K562 (cell line): ENCODE measurements at regions not wholly inside any gene's neighbourhood (a gene's known extent, or its start where the extent isn't known, plus 50 kb on each side); places are given as distances from the start of the nearest gene placed in this dataset.

Experiments used
- ATAC-seq: fragments of 200-7000 bp; cut with Tn5 transposase; 3 replicates; pipeline ENCODE4 v1.9.1; 2020; ENCODE audit warnings: moderate library complexity
- BruUV-seq: library from RNA; stranded (reverse); fragments of 400-500 nt; replicated peaks from 2 replicates; lab custom pipeline; 2021; lab: Mats Ljungman, UMichigan
- CTCF ChIA-PET: fragments of 300-600 bp; formaldehyde crosslinking; extraction: SDS; loops from one replicate; lab custom pipeline; 2021; ENCODE audit warnings: low intra/inter-chr PET ratio; lab: Yijun Ruan, JAX
- POLR2A ChIA-PET: fragments of 300-600, 350-650 bp; sonication (Branson Sonifier 250); formaldehyde crosslinking; extraction: SDS; loops from one replicate; lab custom pipeline; 2021; ENCODE audit warnings: antibody characterized with exemption, inconsistent platforms; lab: Yijun Ruan, JAX
- DNase-seq, 4 experiments: peaks; one replicate each; pipeline versions ENCODE4 v3.0.0 to v3.0.0-alpha.2; 2011 to 2018; ENCODE audit warnings: low spot score in 3 of 4, mixed read lengths in 3 of 4; ENCODE audit errors: extremely low read depth in 1 of 4
- FAIRE-seq: peaks from 2 replicates; lab custom pipeline; 2011; peaks lifted over from hg19 to GRCh38; lab: Jason Lieb, UNC
- H2AFZ ChIP-seq: 2 replicates; pipeline ENCODE4 v1.6.0; 2011; ENCODE audit warnings: low read depth, low read length, control low read depth, inconsistent platforms
- H3K27ac ChIP-seq: fragments of 200-600 bp; 3 replicates; pipeline ENCODE4 v1.8.0; 2011; ENCODE audit warnings: low read depth, mild to moderate bottlenecking, control low read depth, inconsistent platforms, low read length, moderate library complexity, mixed read lengths; ENCODE audit errors: extremely low read depth
- H3K27me3 ChIP-seq, 2 experiments: fragments of 300-600 bp in 1 of 2; 2 replicates in 1 of 2; 3 replicates in 1 of 2; pipeline versions ENCODE4 v1.6.0 to v1.8.0; 2011; ENCODE audit warnings: inconsistent platforms in 2 of 2, low read length in 2 of 2, mild to moderate bottlenecking in 1 of 2, mixed read lengths in 1 of 2, moderate library complexity in 1 of 2; ENCODE audit not compliant: control insufficient read depth in 2 of 2, insufficient read depth in 2 of 2
- H3K36me3 ChIP-seq: fragments of 300-600 bp; 3 replicates; pipeline ENCODE4 v1.8.0; 2011; ENCODE audit warnings: mild to moderate bottlenecking, low read length, inconsistent platforms; ENCODE audit not compliant: control insufficient read depth, insufficient read depth
- H3K4me1 ChIP-seq, 2 experiments: fragments of 200-600 bp in 1 of 2; replicated peaks in 1 of 2; 2 replicates in 1 of 2; 3 replicates in 1 of 2; pipeline versions ENCODE4 v1.5.1 to v1.8.0; 2011; ENCODE audit warnings: inconsistent platforms in 2 of 2, low read length in 2 of 2, mild to moderate bottlenecking in 1 of 2, mixed read lengths in 1 of 2, moderate library complexity in 1 of 2; ENCODE audit not compliant: control insufficient read depth in 2 of 2, insufficient read depth in 2 of 2
- H3K4me2 ChIP-seq: 2 replicates; pipeline ENCODE4 v1.6.1; 2011; ENCODE audit warnings: low read length, control low read depth, inconsistent platforms, mixed read lengths; ENCODE audit not compliant: insufficient read depth
- H3K4me3 ChIP-seq: fragments of 200-600 bp; sonication (generic), shearing (Covaris generic); 2 replicates; pipeline ENCODE4 v1.5.1; 2016; ENCODE audit warnings: control low read depth, inconsistent platforms
- H3K79me2 ChIP-seq: fragments of 200-600 bp; 3 replicates; pipeline ENCODE4 v1.8.0; 2011; ENCODE audit warnings: low read length, inconsistent platforms; ENCODE audit not compliant: control insufficient read depth, insufficient read depth
- H3K9ac ChIP-seq, 2 experiments: 2 replicates each; pipeline versions ENCODE4 v1.6.0 to v1.6.1; 2011; ENCODE audit warnings: low read depth in 2 of 2, low read length in 2 of 2, control low read depth in 1 of 2, inconsistent platforms in 1 of 2, mild to moderate bottlenecking in 1 of 2, mixed read lengths in 1 of 2; ENCODE audit not compliant: insufficient read depth in 1 of 2
- H3K9me1 ChIP-seq: one replicate; pipeline ENCODE4 v1.6.0; 2011; ENCODE audit warnings: inconsistent platforms, mild to moderate bottlenecking, low read length, moderate library complexity; ENCODE audit not compliant: control insufficient read depth, insufficient read depth
- H3K9me3 ChIP-seq: replicated peaks from 2 replicates; pipeline ENCODE4 v1.5.1; 2011; ENCODE audit warnings: low read depth, low read length, inconsistent platforms; ENCODE audit not compliant: control insufficient read depth, insufficient read depth
- H4K20me1 ChIP-seq: replicated peaks from 2 replicates; pipeline ENCODE4 v1.6.1; 2011; ENCODE audit warnings: low read length, inconsistent platforms, mixed read lengths; ENCODE audit not compliant: control insufficient read depth, insufficient read depth
- DIDO1 ChIP-seq: fragments of 450-650 bp; IDR thresholded peaks from 2 replicates; pipeline ENCODE4 v1.6.1; 2016; ENCODE audit warnings: low read depth, missing biosample characterization, missing genetic modification characterization
- JUN ChIP-seq, 2 experiments: sonication (generic) in 1 of 2; formaldehyde crosslinking in 1 of 2; IDR thresholded peaks; 2 replicates each; pipeline versions ENCODE4 v1.6.1 to v1.8.0; 2012 to 2022; ENCODE audit warnings: borderline replicate concordance in 2 of 2, mild to moderate bottlenecking in 2 of 2, improper control_type of control experiment in 1 of 2, low read depth in 1 of 2, low read length in 1 of 2, missing genetic modification reagents in 1 of 2
- PURB ChIP-seq: sonication (generic); formaldehyde crosslinking; IDR thresholded peaks from 2 replicates; pipeline ENCODE4 v1.9.0; 2021; ENCODE audit warnings: low read depth, mild to moderate bottlenecking, missing genetic modification reagents
- SMARCC2 ChIP-seq: fragments of 450-650 bp; IDR thresholded peaks from 2 replicates; pipeline ENCODE4 v1.6.1; 2017; ENCODE audit warnings: antibody characterized with exemption, moderate library complexity, mild to moderate bottlenecking, low read depth
- TGIF2 ChIP-seq: sonication (generic); formaldehyde crosslinking; IDR thresholded peaks from 2 replicates; pipeline ENCODE4 v1.8.1; 2022; ENCODE audit warnings: mild to moderate bottlenecking, missing genetic modification reagents, moderate library complexity
- ZNF707 ChIP-seq: fragments of 250-450 bp; sonication (Bioruptor Pico); conservative IDR thresholded peaks from 2 replicates; pipeline ENCODE4 v1.8.0; 2022; ENCODE audit warnings: inconsistent platforms, mild to moderate bottlenecking, moderate library complexity
- ZNF717 ChIP-seq: fragments of 250-450 bp; sonication (Bioruptor Pico); IDR thresholded peaks from 2 replicates; pipeline ENCODE4 v1.5.0; 2021
- WGBS: fragments of 100-300 bp; shearing (Covaris generic); methylation state at CpG from one replicate; pipeline ENCODE4 v1.1.6; 2016; ENCODE audit warnings: low coverage, mixed read lengths; ENCODE audit not compliant: insufficient coverage; ENCODE audit errors: missing lambda C conversion rate; 5-methylcytosine and 5-hydroxymethylcytosine counted together
- in situ Hi-C: fragments of 300-500 bp; cut with MboI; formaldehyde crosslinking; loops from 4 replicates; pipeline ENCODE4 v1.15.0; 2018; ENCODE audit warnings: inconsistent platforms, mixed read lengths
- intact Hi-C: fragments of 100-400 bp; cut with micrococcal nuclease; formaldehyde crosslinking; loops from 2 replicates; pipeline ENCODE4 v1.14.2; 2022
- TF ChIP-seq, protein P1 (sequence below): fragments of 250-450 bp; sonication (Bioruptor Pico); IDR thresholded peaks from 2 replicates; pipeline ENCODE4 v1.4.0; 2020; ENCODE audit warnings: mild to moderate bottlenecking, moderate library complexity
- TF ChIP-seq, protein P2 (sequence below): fragments of 250-450 bp; sonication (Bioruptor Pico); IDR thresholded peaks from 2 replicates; pipeline ENCODE4 v1.5.0; 2020; ENCODE audit warnings: mild to moderate bottlenecking, borderline replicate concordance

DNA sequence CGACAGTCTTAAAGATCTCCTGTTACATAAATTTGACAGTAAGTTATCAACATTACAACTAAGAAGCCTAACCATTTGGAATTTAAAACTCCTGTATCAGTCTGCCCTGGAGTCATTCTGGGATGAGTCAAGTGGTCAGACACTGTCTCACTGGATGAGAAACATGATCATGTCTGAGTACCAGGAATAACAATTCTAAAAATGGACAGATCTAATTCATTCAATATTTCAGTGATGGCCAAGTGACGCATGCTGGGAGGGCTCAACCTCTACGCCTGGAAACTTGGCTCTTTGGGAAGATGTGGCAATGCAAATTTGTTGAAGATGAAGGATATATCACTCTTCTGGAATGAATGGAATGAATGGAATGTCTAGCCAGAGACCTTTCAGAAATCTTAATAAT, 1427.2 kb downstream of the STIM2 start:
- 0% methylated on average over 3 of the region's 3 CpGs for WGBS
- Histone ChIP-seq H3K4me1 (no peaks in the 10 kb centered on the region), H3K4me3 (no peak overlapping the region)

More for the DNA sequence above, 1427.2 kb downstream of the STIM2 start:
- intact Hi-C loops: no loop called here
- Histone ChIP-seq H3K27ac (no peak overlapping the region), H3K27me3 (no peaks in the 10 kb centered on the region), H2AFZ (no peak overlapping the region), H3K36me3 (no peaks in the 10 kb centered on the region), H4K20me1 (no peaks in the 10 kb centered on the region), H3K4me2 (no peak overlapping the region), H3K9ac (no peak overlapping the region), H3K9me3 (no peaks in the 10 kb centered on the region; the same call in 1 of the 2 replicates), H3K79me2 (no peaks in the 10 kb centered on the region), H3K9me1 (no peaks in the 10 kb centered on the region)
- no peak for FAIRE-seq
- no peak for ATAC-seq
- BruUV-seq: no TSS peak
- TF ChIP-seq DIDO1 (tag) (no peak), JUN (IDR thresholded peaks at IDR 0.05; ENCODE audit: borderline replicate concordance, low read depth, low read length) (no peak), JUN (CRISPR knock-in tag; IDR thresholded peaks at IDR 0.05; ENCODE audit: borderline replicate concordance) (no peak), TGIF2 (CRISPR knock-in tag) (no peak), SMARCC2 (no peak), ZNF707 (CRISPR knock-in tag) (no peak), ZNF717 (CRISPR knock-in tag) (no peak), PURB (no peak)
- TF ChIP-seq, protein P1, sequence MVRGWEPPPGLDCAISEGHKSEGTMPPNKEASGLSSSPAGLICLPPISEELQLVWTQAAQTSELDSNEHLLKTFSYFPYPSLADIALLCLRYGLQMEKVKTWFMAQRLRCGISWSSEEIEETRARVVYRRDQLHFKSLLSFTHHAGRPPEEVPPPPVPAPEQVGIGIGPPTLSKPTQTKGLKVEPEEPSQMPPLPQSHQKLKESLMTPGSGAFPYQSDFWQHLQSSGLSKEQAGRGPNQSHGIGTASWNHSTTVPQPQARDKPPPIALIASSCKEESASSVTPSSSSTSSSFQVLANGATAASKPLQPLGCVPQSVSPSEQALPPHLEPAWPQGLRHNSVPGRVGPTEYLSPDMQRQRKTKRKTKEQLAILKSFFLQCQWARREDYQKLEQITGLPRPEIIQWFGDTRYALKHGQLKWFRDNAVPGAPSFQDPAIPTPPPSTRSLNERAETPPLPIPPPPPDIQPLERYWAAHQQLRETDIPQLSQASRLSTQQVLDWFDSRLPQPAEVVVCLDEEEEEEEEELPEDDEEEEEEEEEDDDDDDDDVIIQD (CRISPR knock-in tag): no peak
- TF ChIP-seq, protein P2, sequence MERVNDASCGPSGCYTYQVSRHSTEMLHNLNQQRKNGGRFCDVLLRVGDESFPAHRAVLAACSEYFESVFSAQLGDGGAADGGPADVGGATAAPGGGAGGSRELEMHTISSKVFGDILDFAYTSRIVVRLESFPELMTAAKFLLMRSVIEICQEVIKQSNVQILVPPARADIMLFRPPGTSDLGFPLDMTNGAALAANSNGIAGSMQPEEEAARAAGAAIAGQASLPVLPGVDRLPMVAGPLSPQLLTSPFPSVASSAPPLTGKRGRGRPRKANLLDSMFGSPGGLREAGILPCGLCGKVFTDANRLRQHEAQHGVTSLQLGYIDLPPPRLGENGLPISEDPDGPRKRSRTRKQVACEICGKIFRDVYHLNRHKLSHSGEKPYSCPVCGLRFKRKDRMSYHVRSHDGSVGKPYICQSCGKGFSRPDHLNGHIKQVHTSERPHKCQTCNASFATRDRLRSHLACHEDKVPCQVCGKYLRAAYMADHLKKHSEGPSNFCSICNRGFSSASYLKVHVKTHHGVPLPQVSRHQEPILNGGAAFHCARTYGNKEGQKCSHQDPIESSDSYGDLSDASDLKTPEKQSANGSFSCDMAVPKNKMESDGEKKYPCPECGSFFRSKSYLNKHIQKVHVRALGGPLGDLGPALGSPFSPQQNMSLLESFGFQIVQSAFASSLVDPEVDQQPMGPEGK (CRISPR knock-in tag): no peak
- ChIA-PET POLR2A (no interaction called here), CTCF (no interaction called here)
- in situ Hi-C loops: no loop called here
- no peak for DNase-seq
